GM19395 (cell line): ENCODE measurements at regions not wholly inside any gene's neighbourhood (a gene's known extent, or its start where the extent isn't known, plus 50 kb on each side); places are given as distances from the start of the nearest gene placed in this dataset.
"Not testable (repeated sequence)": the region's sequence is repeated elsewhere in the genome, so short reads cannot be mapped to it uniquely, and the experiment has no call there.

ENCODE experiments used
- ATAC-seq: cut with Tn5 transposase; IDR thresholded peaks from one replicate; pipeline ENCODE4 v1.9.1; 2021; ENCODE audit warnings: mild to moderate bottlenecking, moderate library complexity; ENCODE audit not compliant: unreplicated experiment

DNA sequence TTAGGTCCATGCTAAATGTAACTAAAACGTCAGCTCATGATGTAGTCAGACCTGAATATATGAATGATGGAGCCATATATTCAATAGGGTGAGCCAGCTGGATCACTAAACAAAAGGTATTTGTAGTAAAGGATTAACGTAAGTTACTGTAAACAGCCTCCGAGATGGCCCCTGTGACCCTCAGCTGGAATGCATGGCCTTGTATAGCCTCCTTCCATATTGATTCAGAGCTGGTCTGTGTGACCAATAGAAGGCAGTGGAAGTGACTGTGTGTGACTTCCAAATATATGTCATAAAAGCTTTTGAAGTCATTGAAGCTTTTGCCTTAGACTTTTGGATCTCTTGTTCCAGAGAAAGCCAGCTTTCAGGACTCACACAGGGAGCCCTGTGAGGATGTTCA, 154.4 kb upstream of the CHD1 start:
- ATAC-seq = no peak

- ATAC-seq = no peak
Measured at GRCh38 chr5:99081711-99082110, 152.9 kb upstream of the CHD1 start.

GRCh38 chr5:99076723-99077640, 148.2 kb upstream of the CHD1 start:
- ATAC-seq = peak; percentile 93

- no peak for ATAC-seq
Measured at GRCh38 chr5:99072846-99073245, 144.0 kb upstream of the CHD1 start.

DNA sequence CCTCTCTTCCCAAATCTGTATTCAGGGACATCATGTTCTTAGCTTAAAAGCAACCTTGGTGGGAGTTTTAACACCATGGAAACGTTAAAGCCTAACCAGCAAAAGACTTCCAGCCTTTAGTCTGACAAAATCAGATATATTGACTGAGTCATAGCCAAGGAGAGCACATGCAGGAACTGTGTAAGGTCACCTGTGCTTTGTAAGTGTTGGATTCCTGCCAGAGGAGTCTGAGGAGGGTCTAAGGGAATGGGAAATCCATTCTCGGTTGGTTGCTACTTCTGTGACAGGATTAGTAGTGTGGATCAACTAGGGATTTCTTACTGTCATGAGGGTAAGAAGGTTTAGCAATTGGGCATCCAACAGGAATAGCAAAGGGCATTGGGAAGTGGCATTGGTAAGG, 142.0 kb upstream of the CHD1 start:
- no peak for ATAC-seq

DNA sequence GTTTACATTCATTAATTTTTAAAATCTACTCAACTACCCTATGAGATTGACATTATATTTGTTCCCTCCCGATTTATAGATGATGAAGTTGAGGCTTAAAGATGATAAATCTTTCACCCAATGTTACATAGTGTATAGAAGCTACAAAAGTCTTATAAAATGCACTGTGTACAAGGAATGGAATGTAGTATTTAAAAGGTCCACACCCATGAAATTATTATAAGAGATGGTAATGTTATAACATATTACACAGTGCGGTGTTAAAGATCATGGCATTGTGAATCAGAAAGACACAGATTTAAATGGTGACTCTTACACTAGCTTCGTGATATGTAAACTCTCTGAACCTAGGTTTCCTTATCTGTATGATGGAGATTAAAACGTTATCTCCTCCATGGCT, 141.6 kb upstream of the CHD1 start:
- ATAC-seq = no peak

- peak; percentile 88 for ATAC-seq
Measured at GRCh38 chr5:99068944-99069650, 140.3 kb upstream of the CHD1 start.

GRCh38 chr5:99063737-99064136, 134.9 kb upstream of the CHD1 start:
- no peak for ATAC-seq

DNA sequence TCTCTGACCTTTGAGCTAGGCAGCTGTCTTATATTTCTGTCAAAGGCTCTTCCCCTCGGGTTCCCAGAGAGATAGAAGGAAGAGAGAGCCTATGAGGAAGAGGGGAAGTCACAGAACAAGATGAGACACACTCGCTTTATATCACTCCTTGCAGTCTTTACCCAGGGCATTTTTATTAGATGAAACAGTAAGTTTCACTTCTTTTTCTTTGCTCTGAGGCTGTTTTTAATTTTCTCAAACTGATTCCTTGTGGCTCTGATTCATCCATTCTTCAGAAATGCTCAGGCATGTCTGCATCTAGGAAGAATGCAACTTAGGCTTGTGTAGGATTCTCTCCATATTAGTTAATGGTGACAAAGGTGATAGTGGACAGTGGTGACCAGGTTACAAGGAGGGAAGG, 132.9 kb upstream of the CHD1 start:
- no peak for ATAC-seq

GRCh38 chr5:99061299-99061698, 132.5 kb upstream of the CHD1 start:
- no peak for ATAC-seq

DNA sequence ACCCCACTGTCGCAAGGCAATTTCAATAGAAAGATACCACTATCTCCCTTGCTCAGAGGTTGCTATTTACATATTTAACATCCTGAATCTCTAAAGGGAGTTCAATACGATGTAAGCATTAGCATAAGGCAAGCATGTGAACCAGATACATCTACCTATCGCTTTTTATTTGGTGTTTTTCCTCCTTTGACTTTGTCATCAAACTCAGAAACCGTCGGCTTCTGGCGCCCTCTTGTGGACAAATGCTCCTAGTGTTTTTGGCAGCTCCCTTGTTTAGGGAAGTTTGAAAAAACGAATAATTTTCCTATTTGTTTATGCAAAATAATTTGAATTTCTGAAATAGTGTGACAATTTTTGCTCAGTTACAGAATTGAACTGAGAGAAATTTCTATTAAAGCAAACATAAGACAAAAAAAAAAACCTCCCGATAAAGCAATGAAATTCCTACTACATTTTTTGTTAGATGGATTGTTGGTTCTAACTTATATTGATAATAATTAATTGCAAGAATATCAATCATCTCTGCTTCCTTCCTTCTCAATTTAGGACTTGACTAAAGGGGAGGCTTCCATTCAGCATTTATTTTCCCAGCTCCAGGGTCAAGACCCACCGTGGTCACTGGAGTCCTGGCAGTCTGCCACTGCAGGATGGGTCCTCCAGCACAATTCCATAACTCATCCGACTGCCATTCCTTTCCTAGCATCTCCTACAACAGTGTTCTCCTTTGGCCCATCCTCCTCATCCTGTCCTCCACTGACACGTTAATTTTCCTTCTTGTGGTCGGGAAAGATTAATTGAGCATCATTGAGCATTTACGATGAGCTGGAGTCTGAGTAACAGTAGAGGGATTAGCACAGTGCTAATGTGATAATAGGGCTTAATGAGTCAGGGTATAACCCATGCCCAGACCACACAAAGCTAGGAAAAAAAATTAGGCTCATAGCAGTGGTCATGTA, 131.8 kb upstream of the CHD1 start:
- ATAC-seq = peak; percentile 65

GRCh38 chr5:99059685-99060084, 130.9 kb upstream of the CHD1 start:
- peak; percentile 74 for ATAC-seq

- ATAC-seq = no peak
Measured at GRCh38 chr5:99058466-99058865, 129.7 kb upstream of the CHD1 start.

DNA sequence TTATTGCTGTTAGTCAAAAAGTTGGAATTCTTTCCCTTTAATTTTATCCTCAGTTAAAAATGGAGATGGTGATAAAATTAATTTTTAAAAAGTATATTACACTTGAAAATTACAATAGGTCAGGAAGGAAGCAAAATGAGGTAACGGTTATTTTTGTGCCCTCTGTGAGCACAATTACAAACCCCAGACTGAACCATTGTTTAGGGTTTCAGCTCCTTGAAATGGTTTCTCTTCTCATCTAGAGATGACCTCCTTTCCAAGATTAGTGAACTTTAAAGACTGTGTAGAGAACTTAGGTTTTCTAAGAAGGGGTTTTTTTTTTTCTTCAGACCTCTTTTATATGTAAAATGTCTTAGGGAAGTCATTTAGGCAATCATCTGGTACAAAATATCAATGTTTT, 126.2 kb upstream of the CHD1 start:
- peak; percentile 72 for ATAC-seq

- no peak for ATAC-seq
Measured at GRCh38 chr5:99045871-99046270, 117.1 kb upstream of the CHD1 start.

GRCh38 chr5:99043257-99043656, 114.5 kb upstream of the CHD1 start:
- not testable (repeated sequence) for ATAC-seq

DNA sequence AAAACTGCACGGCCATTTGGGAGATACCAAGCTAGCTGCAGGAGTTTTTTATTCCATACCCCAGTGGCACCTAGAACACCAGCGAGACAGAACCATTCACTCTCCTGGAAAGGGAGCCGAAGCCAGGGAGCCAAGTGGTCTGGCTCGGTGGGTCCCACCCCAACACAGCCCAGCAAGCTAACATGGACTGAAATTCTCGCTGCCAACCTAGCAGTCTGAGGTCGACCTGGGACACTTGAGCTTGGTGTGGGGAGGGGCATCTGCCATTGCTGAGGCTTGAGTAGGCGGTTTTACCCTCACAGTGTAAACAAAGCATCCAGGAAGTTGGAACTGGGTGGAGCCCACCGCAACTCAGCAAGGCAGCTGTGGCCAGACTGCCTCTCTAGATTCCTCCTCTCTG, 108.9 kb upstream of the CHD1 start:
- ATAC-seq = no peak

DNA sequence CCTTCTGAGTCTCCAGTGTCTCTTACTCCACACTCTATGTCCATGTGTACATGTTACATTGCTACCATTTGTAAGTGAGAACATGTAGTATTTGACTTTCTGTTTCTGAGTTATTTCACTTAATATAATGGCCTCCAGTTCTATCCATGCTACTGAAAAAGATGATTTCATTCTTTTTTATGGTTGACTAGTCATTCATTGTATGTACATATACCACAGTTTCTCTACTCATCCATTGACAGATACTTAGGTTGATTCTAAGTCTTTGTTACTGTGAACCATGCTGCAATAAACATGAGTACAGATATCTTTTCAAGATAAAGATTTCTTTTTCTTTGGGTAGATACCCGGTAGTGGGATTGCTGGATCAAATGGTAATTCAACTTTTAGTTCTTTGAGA, 107.1 kb upstream of the CHD1 start:
- no peak for ATAC-seq

GRCh38 chr5:99034336-99034735, 105.5 kb upstream of the CHD1 start:
- ATAC-seq = no peak

DNA sequence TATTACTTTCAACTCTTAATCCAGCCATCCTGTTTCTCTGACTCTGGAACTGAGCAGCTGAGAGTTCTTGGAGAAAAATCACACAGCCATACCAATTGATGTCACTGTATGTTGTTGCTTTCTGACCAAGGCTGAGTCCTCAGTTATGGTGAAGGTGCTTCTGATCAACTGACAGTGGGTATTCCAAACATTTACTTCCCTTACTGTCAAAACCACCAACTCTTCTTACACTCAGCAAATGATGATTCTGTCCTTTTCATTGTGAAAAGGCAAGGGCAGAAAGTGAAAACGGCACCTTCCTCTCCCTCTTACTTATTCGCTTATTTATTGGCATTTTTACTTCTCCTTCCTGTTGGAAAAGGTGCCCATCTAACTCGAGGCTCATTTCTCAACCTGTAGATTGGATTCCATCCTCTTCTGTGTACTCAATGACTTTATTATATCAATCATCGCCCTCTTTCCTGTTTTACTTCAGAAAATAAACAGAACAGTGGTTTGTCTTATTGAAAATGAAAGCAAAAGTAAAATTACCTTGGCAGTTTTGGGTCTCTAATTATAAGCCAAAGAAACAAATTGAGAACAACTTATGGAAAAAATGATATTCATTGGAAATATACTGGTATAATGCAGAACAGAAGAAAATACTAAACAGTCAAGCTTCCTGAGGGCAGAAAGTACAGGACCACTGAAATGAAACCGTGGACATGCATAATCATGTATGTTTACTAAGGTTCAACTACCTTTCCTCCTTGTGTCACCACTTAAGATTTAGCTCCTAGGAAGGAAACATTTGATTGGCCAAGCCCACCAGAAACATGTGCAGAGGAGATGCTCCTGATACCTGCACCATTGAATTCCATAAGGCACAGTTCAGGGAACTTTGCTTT, 104.5 kb upstream of the CHD1 start:
- ATAC-seq = peak; percentile 27
